LNCaP clone FGC (cell line): ENCODE measurements at regions not wholly inside any gene's neighbourhood (a gene's known extent, or its start where the extent isn't known, plus 50 kb on each side); places are given as distances from the start of the nearest gene placed in this dataset.
"Not testable (repeated sequence)": the region's sequence is repeated elsewhere in the genome, so short reads cannot be mapped to it uniquely, and the experiment has no call there.

Experiments
- DNase-seq: peaks from one replicate; pipeline ENCODE4 v3.0.0-alpha.2; 2011; ENCODE audit warnings: low read depth
- H3K4me3 ChIP-seq: 2 replicates; pipeline ENCODE4 v1.5.1; 2011; ENCODE audit warnings: mild to moderate bottlenecking, low read depth, low read length, control low read depth
- CTCF ChIP-seq: IDR thresholded peaks from 2 replicates; pipeline ENCODE4 v1.5.1; 2012; ENCODE audit warnings: mild to moderate bottlenecking; ENCODE audit not compliant: control insufficient read depth, insufficient read depth; ENCODE audit errors: extremely low read depth

- TF ChIP-seq CTCF = no peak
- H3K4me3 ChIP-seq = no peak overlapping the region
Measured at GRCh38 chr3:39558775-39559306, 91.4 kb downstream of the MOBP start.

GRCh38 chr3:39559543-39559942 lies 92.1 kb downstream of the MOBP start:
- no peak for DNase-seq
- TF ChIP-seq CTCF = no peak
- no peak overlapping the region for H3K4me3 ChIP-seq

More at GRCh38 chr3:39558775-39559306, 91.4 kb downstream of the MOBP start:
- DNase-seq = no peak

GRCh38 chr3:39568508-39568907 lies 101.0 kb downstream of the MOBP start:
- DNase-seq = no peak
- TF ChIP-seq CTCF = no peak
- no peak overlapping the region for H3K4me3 ChIP-seq

GRCh38 chr3:39569095-39569494 lies 101.6 kb downstream of the MOBP start:
- TF ChIP-seq CTCF = no peak
- no peak overlapping the region for H3K4me3 ChIP-seq
- DNase-seq = no peak

GRCh38 chr3:39573392-39573791 lies 105.9 kb downstream of the MOBP start:
- no peak for TF ChIP-seq CTCF
- DNase-seq = no peak

GRCh38 chr3:39577541-39577940 lies 110.1 kb downstream of the MOBP start:
- no peak for DNase-seq
- no peak overlapping the region for H3K4me3 ChIP-seq
- no peak for TF ChIP-seq CTCF

More at GRCh38 chr3:39573392-39573791, 105.9 kb downstream of the MOBP start:
- no peak overlapping the region for H3K4me3 ChIP-seq

GRCh38 chr3:39586215-39586614 lies 118.7 kb downstream of the MOBP start:
- H3K4me3 ChIP-seq, DNase-seq: not testable (repeated sequence)
